ENCODE measurements at regions not wholly inside any gene's neighbourhood (a gene's known extent, or its start where the extent isn't known, plus 50 kb on each side); places are given as distances from the start of the nearest gene placed in this dataset.
"Not testable (repeated sequence)": the region's sequence is repeated elsewhere in the genome, so short reads cannot be mapped to it uniquely, and the experiment has no call there.

DNA sequence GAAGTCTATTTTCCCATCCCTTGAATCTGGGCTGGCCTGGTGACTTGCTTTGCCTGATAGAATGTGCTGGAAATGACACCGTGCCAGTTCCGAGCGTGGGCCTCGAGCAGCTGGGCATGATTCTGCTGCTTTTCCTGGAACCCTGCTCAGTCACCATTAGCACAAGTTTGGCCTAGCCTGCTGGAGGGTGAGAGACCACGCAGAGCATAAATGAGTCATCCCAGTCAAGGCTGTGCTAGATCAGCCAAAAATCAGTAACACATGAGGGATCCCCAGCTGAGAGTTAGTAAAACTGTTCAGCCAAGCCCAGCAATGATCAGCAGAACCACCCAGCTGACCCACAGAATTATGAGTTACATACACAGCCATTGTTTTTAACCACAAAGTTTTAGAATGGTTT, 74.8 kb upstream of the TOP1 start:
- H3K27ac Mint-ChIP-seq: no peak overlapping the region
- no peaks in the 10 kb centered on the region for H3K36me3 ChIP-seq (ENCODE audit: control insufficient read depth, insufficient read depth, low read length)
- peaks cover 9% of the 10 kb centered on the region for H3K9me3 Mint-ChIP-seq
- H3K27ac ChIP-seq (ENCODE audit: low read depth, low read length): no peak overlapping the region
- no peaks in the 10 kb centered on the region for H3K27me3 ChIP-seq (ENCODE audit: control insufficient read depth, insufficient read depth, low read length, poor library complexity, severe bottlenecking)
- H3K27me3 Mint-ChIP-seq (ENCODE audit: insufficient read depth): peaks cover 17% of the 10 kb centered on the region
- peaks cover 6% of the 10 kb centered on the region for H3K9me3 ChIP-seq (ENCODE audit: control insufficient read depth, low read length)
- H3K4me3 ChIP-seq (ENCODE audit: low read length): no peak overlapping the region
- peaks cover 12% of the 10 kb centered on the region for H3K4me1 ChIP-seq (ENCODE audit: control insufficient read depth, insufficient read depth, low read length)
- H3K36me3 Mint-ChIP-seq (ENCODE audit: low read depth): no peaks in the 10 kb centered on the region
- DNase-seq: no peak
- H3K9ac ChIP-seq (ENCODE audit: extremely low read depth, low read length, poor library complexity, severe bottlenecking): no peak overlapping the region
- H3K4me1 Mint-ChIP-seq: peaks cover 25% of the 10 kb centered on the region
- TF ChIP-seq, protein P1, sequence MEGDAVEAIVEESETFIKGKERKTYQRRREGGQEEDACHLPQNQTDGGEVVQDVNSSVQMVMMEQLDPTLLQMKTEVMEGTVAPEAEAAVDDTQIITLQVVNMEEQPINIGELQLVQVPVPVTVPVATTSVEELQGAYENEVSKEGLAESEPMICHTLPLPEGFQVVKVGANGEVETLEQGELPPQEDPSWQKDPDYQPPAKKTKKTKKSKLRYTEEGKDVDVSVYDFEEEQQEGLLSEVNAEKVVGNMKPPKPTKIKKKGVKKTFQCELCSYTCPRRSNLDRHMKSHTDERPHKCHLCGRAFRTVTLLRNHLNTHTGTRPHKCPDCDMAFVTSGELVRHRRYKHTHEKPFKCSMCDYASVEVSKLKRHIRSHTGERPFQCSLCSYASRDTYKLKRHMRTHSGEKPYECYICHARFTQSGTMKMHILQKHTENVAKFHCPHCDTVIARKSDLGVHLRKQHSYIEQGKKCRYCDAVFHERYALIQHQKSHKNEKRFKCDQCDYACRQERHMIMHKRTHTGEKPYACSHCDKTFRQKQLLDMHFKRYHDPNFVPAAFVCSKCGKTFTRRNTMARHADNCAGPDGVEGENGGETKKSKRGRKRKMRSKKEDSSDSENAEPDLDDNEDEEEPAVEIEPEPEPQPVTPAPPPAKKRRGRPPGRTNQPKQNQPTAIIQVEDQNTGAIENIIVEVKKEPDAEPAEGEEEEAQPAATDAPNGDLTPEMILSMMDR (conservative IDR thresholded peaks at IDR 0.05): no peak
- H3K4me3 Mint-ChIP-seq: no peak overlapping the region
- 94 to 95% methylated on average over 5 of the region's 5 CpGs for whole genome bisulfite sequencing, 2 experiments (ENCODE audit: insufficient coverage in 1 of 2, insufficient read length in 1 of 2)

DNA sequence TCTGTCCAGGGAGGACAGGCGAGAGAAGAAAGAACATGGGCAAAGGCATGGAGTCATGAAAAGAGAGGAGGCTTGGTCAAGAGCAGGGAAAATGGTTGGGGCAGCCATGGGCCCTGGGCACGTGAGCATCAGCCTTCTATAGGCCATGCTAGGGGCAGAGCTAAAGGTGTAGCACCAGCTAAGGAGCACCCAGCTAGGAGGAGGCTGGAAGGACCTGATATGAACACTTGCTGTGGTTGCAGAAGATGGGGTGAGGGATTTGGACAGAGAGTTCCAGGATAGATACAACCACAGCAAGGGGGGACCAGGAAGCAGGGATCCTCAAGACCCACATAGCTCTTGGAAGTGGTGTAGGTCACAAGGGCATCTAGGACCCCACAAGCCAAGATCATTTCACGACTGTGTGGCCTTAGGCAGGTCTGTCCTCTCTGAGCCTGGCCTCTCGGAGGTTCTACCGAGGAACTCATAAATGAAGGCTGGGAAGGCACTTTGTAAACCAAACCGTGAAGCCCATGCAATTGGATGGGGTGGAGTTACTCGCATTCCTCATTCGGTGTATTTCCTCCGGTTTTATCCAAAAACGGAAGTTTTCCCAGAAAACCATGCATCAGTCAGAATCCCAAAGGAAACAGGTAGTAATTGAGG, 74.0 kb upstream of the TOP1 start:
- Mint-ChIP-seq H3K27me3 (ENCODE audit: insufficient read depth) (peaks cover 17% of the 10 kb centered on the region), H3K9me3 (peaks cover 9% of the 10 kb centered on the region), H3K4me3 (no peak overlapping the region), H3K36me3 (ENCODE audit: low read depth) (no peaks in the 10 kb centered on the region), H3K4me1 (peaks cover 22% of the 10 kb centered on the region), H3K27ac (no peak overlapping the region)
- Histone ChIP-seq H3K9me3 (ENCODE audit: control insufficient read depth, low read length) (peaks cover 6% of the 10 kb centered on the region), H3K27ac (ENCODE audit: low read depth, low read length) (no peak overlapping the region), H3K9ac (ENCODE audit: extremely low read depth, low read length, poor library complexity, severe bottlenecking) (no peak overlapping the region), H3K4me3 (ENCODE audit: low read length) (no peak overlapping the region), H3K36me3 (ENCODE audit: control insufficient read depth, insufficient read depth, low read length) (no peaks in the 10 kb centered on the region), H3K27me3 (ENCODE audit: control insufficient read depth, insufficient read depth, low read length, poor library complexity, severe bottlenecking) (no peaks in the 10 kb centered on the region), H3K4me1 (ENCODE audit: control insufficient read depth, insufficient read depth, low read length) (peaks cover 9% of the 10 kb centered on the region)
- no peak for DNase-seq
- TF ChIP-seq, protein P1 (conservative IDR thresholded peaks at IDR 0.05): no peak
- 94 to 96% methylated on average over 10 of the region's 10 CpGs for WGBS, 2 experiments (ENCODE audit: insufficient coverage in 1 of 2, insufficient read length in 1 of 2)

DNA sequence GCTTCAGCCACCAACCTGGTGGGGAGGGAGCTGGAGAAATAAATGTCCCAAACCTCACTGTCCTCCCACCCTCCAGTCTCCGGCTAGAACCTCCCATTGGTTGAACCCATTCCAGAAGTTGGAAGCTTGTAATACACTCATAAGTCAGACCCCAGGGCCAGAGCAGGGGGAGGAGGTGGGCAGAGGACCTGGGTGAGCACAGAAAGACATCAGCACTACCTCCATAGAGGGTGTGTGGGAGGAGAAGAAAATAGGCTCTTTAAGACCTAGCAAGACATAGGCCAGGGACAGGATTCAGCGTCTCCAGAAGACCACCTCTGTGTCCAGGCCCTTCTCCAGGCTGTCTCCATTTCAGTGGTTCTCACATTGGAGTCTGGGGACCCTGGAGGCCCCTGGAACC, 73.3 kb upstream of the TOP1 start:
- Histone ChIP-seq H3K4me3 (ENCODE audit: low read length) (no peak overlapping the region), H3K9ac (ENCODE audit: extremely low read depth, low read length, poor library complexity, severe bottlenecking) (no peak overlapping the region), H3K4me1 (ENCODE audit: control insufficient read depth, insufficient read depth, low read length) (peaks cover 9% of the 10 kb centered on the region), H3K27ac (ENCODE audit: low read depth, low read length) (no peak overlapping the region), H3K27me3 (ENCODE audit: control insufficient read depth, insufficient read depth, low read length, poor library complexity, severe bottlenecking) (no peaks in the 10 kb centered on the region), H3K36me3 (ENCODE audit: control insufficient read depth, insufficient read depth, low read length) (no peaks in the 10 kb centered on the region), H3K9me3 (ENCODE audit: control insufficient read depth, low read length) (peaks cover 6% of the 10 kb centered on the region)
- DNase-seq: no peak
- Mint-ChIP-seq H3K27me3 (ENCODE audit: insufficient read depth) (peaks cover 17% of the 10 kb centered on the region), H3K4me1 (peaks cover 17% of the 10 kb centered on the region), H3K4me3 (no peak overlapping the region), H3K9me3 (peaks cover 9% of the 10 kb centered on the region), H3K27ac (no peak overlapping the region), H3K36me3 (ENCODE audit: low read depth) (no peaks in the 10 kb centered on the region)
- TF ChIP-seq, protein P1 (conservative IDR thresholded peaks at IDR 0.05): no peak
- 96 to 100% methylated on average over 1 to 2 of the region's 2 CpGs for WGBS, 2 experiments (ENCODE audit: insufficient coverage in 1 of 2, insufficient read length in 1 of 2)

DNA sequence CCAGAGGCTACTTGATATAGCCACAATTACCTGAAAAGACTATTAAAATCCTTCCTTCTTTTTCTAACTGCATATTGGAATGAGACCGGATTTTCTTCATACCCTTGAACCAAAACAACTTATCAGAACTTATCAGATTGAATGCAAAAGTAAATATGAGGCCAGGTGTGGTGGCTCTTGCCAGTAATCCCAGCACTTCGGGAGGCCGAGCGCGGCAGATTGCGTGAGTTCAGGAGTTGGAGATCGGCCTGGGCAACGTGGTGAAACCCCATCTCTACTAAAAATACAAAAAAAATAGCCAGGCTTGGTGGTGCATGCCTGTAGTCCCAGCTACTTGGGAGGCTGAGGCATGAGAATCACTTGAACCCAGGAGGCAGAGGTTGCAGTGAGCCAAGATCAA, 72.8 kb upstream of the TOP1 start:
- H3K4me3 ChIP-seq (ENCODE audit: low read length); H3K36me3 Mint-ChIP-seq (ENCODE audit: low read depth); DNase-seq; H3K27ac ChIP-seq (ENCODE audit: low read depth, low read length); H3K27ac Mint-ChIP-seq; H3K36me3 ChIP-seq (ENCODE audit: control insufficient read depth, insufficient read depth, low read length); H3K9me3 ChIP-seq (ENCODE audit: control insufficient read depth, low read length); H3K4me1 ChIP-seq (ENCODE audit: control insufficient read depth, insufficient read depth, low read length); H3K27me3 ChIP-seq (ENCODE audit: control insufficient read depth, insufficient read depth, low read length, poor library complexity, severe bottlenecking); H3K9ac ChIP-seq (ENCODE audit: extremely low read depth, low read length, poor library complexity, severe bottlenecking); H3K4me3 Mint-ChIP-seq; H3K9me3 Mint-ChIP-seq: not testable (repeated sequence)
- H3K4me1 Mint-ChIP-seq: peaks cover 15% of the 10 kb centered on the region
- peaks cover 15% of the 10 kb centered on the region for H3K27me3 Mint-ChIP-seq (ENCODE audit: insufficient read depth)
- 80 to 92% methylated on average over 2 to 8 of the region's 8 CpGs for WGBS, 2 experiments (ENCODE audit: insufficient coverage in 1 of 2, insufficient read length in 1 of 2)
